Sciatic nerve (tissue), 2 donors: ENCODE measurements at regions not wholly inside any gene's neighbourhood (a gene's known extent, or its start where the extent isn't known, plus 50 kb on each side); places are given as distances from the start of the nearest gene placed in this dataset.

Experiments
- ATAC-seq: fragments of 200-7000 bp; cut with Tn5 transposase; one replicate; pipeline ENCODE4 v1.9.1; 2020; ENCODE audit warnings: mild to moderate bottlenecking, moderate library complexity
- DNase-seq: peaks from one replicate; pipeline ENCODE4 v3.0.0-alpha.2; 2020; ENCODE audit warnings: low spot score
- intact Hi-C: fragments of 100-400 bp; cut with DNase I; formaldehyde crosslinking; loops from one replicate; pipeline ENCODE4 v1.14.2; 2022
- donor health status: DM: no; HTN: no; CAD: no.
- donor health status: DM: no; HTN: no; CAD: no.

DNA sequence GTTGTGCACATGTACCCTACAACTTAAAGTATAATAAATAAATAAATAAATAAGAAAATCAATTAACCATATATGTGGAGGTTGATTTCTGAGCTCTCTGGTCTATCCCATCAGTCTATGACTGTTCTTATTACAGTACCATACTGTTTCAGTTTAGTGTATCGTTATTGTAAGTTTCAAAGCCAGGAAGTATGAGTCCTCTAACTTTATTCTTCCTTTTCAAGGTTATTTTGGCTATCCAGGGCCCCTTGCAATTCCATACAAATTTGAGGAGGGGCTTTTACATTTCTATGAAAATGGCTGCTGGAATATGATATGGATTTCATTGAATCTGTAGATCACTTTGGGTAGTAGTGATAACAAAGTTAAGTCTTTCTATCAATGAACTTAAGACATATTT, 96.9 kb upstream of the BCL9 start:
- DNase-seq = no peak
- no peak for ATAC-seq
- intact Hi-C loops = no loop called here

DNA sequence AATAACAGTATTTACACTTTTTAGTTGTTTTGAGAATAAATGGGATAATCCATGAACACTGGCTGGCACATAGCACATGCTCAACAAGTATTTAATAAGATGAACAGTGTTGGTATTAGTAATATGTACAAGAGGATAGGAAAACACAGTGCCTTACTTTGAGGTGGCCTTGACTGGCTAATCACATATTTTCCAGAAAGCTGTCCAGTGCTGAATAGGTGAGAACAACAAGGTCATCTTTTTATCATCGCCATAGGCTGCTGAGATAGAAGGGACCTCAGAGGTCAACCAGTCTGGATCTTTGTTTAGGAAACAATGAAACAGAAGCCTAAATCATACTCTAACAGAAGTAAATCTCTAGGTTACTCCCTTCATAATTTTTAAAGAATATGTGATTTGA, 89.7 kb upstream of the BCL9 start:
- intact Hi-C loops = no loop called here
- DNase-seq (no peak), ATAC-seq (no peak)

DNA sequence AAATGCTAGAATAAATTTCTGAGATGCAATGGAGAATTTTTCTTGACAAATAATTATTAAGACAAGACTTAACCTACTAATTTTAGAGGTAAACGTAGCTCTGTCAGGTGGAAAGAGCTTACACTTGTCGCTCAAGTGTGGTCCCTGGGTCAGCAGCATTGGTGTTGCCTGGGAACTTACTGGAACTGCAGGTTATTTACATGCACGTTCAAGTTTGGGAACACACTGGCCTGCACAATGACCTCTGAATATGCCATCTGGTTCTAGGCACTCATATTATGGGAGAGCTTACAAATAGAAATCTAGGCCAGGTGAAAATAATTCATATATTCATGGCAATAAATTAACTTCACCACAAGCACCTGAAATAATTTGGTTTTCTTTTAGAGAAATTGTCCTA, 88.5 kb upstream of the BCL9 start:
- no peak for ATAC-seq
- intact Hi-C loops = no loop called here
- no peak for DNase-seq

DNA sequence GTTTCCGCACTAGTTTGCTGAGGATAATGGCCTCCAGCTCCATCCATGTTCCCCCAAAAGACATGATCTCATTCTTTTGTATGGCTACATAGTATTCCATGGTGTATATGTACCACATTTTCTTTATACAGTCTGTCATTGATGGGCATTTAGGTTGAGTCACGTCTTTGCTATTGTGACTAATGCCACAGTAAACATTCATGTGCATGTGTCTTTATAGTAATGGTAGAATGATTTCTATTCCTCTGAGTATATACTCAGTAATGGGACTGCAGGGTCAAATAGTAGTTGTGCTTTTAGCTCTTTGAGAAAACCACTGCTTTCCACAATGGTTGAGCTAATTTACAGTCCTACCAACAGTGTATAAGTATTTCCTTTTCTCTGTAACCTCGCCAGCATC, 78.3 kb upstream of the BCL9 start:
- intact Hi-C loops = no loop called here
- no peak for ATAC-seq
- DNase-seq = no peak

DNA sequence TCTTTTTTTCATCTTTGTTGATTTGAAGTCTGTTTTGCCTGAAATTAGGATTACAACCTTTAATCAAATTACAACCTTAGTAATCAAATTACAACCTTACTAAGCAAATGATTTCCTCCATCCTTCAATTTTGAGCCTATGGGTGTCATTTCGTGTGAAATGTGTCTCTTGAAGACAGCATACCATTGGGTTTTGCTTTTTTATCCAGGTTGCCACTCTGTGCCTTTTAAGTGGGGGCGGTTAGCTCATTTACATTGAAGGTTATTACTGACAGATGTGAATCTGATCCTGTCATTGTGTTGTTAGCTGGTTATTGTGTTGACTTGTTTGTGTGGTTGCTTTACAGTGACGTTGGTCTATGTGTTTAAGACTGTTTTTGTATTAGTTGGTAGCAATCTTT, 74.8 kb upstream of the BCL9 start:
- DNase-seq (no peak), ATAC-seq (no peak)
- intact Hi-C loops = no loop called here

DNA sequence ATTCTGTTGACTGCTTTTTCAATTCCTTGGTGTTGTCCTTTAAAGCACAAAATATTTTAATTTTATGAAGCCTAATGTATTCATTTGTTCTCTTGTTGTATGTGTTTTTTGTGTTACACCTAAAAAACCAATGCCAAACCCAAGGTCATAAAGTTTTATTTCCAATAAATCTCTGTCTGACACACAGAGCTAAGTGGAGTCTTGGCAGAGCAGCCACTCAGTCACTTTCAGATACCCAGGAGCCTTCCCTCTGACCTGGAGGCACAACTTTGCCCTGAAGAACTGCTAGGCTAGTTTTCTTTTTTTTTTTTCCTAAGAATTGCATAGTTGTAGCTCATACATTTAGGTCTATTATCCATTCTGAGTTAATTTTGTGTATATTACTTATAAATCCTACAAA, 71.2 kb upstream of the BCL9 start:
- DNase-seq (no peak), ATAC-seq (no peak)
- intact Hi-C loops = no loop called here

DNA sequence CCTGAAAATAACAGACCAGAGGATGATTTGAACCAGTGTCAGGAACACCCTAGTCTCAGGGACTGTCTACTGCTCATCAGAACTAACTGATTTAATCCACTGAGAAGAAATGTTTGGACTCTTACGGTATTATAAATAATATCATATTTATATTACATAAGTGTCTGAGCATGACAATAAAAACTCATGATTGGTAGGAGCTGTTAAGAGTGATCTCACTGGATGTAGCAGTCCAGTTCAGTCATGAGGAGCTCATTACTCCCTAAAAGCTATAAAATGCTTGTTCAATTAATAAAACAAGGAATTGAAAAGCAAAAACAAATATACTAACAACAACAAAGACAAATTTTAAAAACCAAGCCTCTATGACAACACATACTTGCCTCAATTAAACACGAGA, 68.8 kb upstream of the BCL9 start:
- no peak for DNase-seq
- no peak for ATAC-seq
- intact Hi-C loops = no loop called here

DNA sequence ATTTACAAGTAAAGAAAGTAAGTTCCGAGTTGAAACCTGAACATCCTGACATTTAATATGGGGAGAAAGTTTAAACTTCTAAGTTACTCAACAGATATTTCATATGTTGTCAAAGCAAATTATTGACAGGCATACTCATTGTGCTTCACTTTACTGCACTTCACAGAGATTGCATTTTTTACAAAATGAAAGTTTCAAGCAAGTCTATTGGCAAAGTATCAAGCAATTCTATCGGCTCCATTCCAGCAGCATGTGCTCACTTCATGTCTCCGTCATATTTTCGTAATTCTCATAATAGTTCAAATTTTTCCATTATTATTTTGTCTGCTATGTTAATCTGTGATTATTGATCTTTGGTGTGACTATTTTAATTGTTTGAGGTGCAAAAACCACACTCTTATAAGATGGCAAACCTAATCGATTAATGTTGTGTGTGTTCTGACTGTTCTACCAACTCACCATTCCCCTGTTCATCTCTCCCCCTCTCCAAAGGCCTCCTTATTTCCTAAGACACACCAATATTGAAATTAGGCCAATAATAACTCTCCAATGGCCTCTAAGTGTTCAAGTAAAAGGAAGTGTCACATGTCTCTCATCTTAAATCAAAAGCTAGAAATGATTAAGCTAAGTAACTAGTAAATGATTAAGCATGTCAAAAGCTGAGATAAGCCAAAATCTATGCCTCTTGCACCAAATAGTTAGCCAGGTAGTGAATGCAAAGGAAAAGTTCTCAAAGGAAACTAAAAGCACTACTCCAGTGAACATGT, 68.2 kb upstream of the BCL9 start:
- ATAC-seq (no peak), DNase-seq (no peak)
- intact Hi-C loops = no loop called here

DNA sequence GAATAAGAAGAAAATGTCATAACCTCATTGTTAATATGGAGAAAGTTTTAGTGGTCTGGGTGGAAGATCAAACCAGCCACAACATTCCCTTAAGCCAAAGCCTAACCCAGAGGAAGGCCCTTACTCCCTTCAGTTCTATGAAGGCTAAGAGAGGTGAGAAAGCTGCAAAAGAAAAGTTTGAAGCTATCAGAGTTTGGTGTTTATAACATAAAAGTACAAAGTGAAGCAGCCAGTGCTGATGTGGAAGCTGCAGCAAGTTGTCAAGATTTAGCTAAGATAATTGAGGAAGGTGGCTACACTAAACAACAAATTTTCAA, 67.6 kb upstream of the BCL9 start:
- intact Hi-C loops = no loop called here
- ATAC-seq (no peak), DNase-seq (no peak)

DNA sequence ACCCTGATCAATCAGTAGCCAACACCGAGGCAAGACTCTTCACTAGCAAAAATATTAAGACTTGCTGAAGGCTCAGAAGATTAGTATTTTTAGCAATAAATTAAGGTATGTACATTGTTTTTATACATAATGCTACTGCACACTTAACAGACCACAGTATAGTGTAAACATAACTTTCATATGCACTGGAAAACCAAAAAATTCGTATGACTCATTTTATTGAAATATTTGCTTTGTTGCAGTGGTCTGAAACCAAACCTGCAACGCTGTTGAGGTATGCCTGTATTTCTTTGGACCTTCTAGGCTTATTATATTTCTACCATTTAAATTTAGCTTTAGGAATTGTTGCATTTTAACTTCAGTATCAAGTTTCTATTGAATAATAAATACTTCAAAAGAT, 65.8 kb upstream of the BCL9 start:
- intact Hi-C loops = no loop called here
- ATAC-seq (no peak), DNase-seq (no peak)

DNA sequence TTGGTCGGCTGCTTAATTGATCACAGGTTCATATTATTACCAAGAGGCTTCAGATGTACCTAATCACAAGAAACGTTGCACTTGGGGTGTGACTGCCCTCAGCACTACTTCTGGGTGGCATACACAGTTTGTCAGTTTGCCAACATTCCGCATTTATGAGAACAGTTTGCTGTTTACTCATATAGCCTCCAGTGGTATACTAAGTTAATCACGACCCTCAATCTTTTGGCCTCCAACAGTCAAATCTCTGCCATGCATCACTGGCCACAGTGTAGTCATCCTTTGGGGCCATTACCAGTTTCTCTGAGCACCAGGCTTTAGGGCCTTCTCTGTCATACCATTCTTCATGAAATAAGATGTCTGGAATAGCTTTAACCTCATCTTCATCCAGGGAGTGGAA, 62.8 kb upstream of the BCL9 start:
- ATAC-seq = no peak
- intact Hi-C loops = no loop called here
- no peak for DNase-seq

DNA sequence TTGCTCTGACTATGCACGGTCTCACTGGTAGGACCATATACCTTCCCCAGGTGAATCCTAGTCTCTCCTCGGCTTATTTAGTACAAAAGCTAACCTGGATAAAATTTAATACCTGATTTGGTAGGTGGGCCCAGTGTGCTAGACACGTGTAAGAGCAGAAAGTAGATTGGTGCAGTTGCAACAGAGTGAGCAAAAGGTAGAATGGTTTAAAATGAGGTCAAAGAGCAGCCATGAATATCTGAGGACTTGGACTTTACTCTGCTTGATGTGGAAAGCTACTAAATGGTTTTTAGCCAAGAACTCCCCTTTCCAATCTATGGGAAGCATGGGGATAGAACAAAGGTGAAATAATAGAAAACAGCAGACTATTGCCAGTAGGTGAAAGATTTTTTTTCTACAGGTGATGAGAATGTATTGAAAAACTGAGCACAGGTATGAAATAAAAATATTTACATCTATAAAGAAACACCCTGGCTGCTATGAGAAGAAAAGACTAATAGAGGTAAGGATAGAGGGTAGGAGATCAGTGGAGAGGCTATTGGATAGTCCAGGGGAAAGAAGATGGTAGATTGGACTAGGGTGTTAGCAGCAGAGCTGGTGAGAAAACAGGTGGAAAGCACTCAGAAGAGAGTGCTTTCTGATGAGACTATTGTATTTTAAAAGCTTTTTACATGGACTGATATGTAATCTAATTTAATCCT, 61.3 kb upstream of the BCL9 start:
- intact Hi-C loops = no loop called here
- ATAC-seq = no peak
- DNase-seq = no peak

DNA sequence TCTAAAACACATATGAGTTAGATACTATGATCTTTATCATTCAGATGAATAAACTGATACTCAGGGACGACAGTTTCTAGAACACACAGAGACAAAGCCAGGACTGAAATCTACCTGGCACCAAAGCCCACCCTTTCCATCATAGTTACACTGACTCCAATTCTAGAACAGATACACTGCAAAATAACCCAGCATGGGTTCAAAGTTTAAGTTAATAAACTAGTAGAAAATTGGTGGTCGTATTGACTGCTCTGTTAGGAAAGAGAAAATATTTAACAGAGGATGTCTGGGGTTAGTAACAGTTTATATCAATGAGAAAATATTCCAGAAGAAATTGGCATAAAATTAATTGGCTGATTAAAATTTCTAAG, 60.8 kb upstream of the BCL9 start:
- intact Hi-C loops = no loop called here
- DNase-seq (no peak), ATAC-seq (no peak)

DNA sequence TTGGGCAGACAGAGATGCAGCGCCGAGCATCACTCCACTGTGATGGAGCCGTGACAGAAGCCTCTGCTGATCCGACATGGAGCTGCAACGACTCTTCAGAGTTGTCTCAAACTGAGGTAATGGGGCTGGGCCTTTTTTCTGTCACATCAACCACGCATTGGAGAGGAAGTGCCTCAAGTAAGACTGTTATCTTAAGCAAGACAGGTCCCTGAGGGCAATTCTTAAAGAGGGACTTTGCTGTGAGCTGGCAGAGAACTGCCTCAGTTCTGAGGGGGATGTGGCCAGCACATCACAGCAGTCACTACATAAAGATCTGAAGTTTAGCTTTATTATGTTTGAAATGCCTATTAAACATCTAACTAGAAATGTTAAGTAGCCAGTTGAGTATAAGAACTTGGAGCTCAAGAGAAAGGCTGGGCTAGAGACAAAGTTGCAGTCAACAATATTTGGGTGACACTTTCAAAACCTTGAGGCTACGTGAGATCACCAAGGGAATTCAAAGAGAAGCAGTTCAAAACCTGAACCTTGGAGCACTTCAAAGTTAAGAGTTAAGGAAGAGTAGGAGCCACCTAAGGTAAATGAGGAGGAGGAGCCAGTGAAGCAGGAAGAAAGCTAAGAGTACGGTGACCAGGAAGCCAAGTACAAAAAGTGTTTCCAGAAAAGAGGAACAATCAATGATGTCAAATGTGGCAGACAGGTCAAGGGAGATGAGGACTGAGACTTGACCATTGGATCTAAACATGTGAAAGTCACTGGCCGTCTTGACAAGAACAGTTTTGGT, 54.2 kb upstream of the BCL9 start:
- intact Hi-C loops = no loop called here
- ATAC-seq (no peak), DNase-seq (no peak)

DNA sequence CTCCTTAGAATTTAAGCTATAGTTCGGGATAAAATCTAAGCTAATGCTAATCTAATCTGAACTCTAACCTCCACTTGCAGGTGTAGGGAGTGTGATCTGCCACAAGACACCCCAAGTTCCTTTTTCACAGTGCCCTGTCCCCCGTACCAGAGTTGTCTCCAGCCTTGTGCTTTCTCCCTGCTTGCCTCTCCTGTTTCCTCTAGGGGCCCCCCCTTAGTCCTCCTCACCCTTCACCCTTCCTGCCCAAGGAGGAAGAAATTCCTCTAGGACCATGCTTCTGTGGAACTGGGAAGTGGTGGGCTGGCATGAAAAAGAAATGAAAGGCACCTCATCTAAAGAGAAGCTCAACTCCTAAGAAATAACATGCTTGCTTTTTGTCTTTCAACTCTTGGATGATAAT, 50.2 kb upstream of the BCL9 start:
- ATAC-seq (no peak), DNase-seq (no peak)
- intact Hi-C loops = loop anchor here (10.0 kb wide), 1 partner anchor 144 kb away; no protein-coding TSS in a partner anchor
